Endothelial cell of umbilical vein (primary cell): ENCODE measurements at regions not wholly inside any gene's neighbourhood (a gene's known extent, or its start where the extent isn't known, plus 50 kb on each side); places are given as distances from the start of the nearest gene placed in this dataset.

Source experiments
- BruUV-seq: library from RNA; stranded (reverse); fragments of 400-500 nt; replicated peaks from 2 replicates; lab custom pipeline; 2021; lab: Mats Ljungman, UMichigan
- CTCF ChIA-PET: fragments of 300-600, 350-600 bp; sonication (Branson Sonifier 250); formaldehyde crosslinking; loops from one replicate; lab custom pipeline; 2021; ENCODE audit warnings: antibody characterized with exemption, inconsistent platforms; lab: Charles Lee
- POLR2A ChIA-PET: fragments of 300-600, 350-600 bp; sonication (Branson Sonifier 250); formaldehyde crosslinking; loops from one replicate; lab custom pipeline; 2021; ENCODE audit warnings: antibody characterized with exemption, inconsistent platforms; lab: Charles Lee
- DNase-seq: peaks from one replicate; pipeline ENCODE4 v3.0.0-alpha.2; 2011; ENCODE audit warnings: low read depth, low spot score
- FAIRE-seq: peaks from 2 replicates; lab custom pipeline; 2011; peaks lifted over from hg19 to GRCh38; lab: Jason Lieb, UNC
- H2AFZ ChIP-seq: 2 replicates; pipeline ENCODE4 v1.6.0; 2012; ENCODE audit warnings: low read depth, low read length, control low read depth, inconsistent platforms
- H3K27ac ChIP-seq: 2 replicates; pipeline ENCODE4 v1.5.1; 2011; ENCODE audit warnings: low read depth, mild to moderate bottlenecking, control low read depth, low read length, moderate library complexity; ENCODE audit not compliant: insufficient read depth
- H3K27me3 ChIP-seq, 2 experiments: 2 replicates each; pipeline versions ENCODE4 v1.6.0 to v1.6.1; 2011; ENCODE audit warnings: low read length in 2 of 2, mixed read lengths in 1 of 2; ENCODE audit not compliant: control insufficient read depth in 2 of 2, insufficient read depth in 2 of 2
- H3K36me3 ChIP-seq, 2 experiments: 2 replicates in 1 of 2; 3 replicates in 1 of 2; pipeline ENCODE4 v1.5.1; 2011; ENCODE audit warnings: low read length in 2 of 2, mild to moderate bottlenecking in 1 of 2, moderate library complexity in 1 of 2; ENCODE audit not compliant: control insufficient read depth in 2 of 2, insufficient read depth in 2 of 2; ENCODE audit errors: extremely low read depth in 1 of 2
- H3K4me1 ChIP-seq: 3 replicates; pipeline ENCODE4 v1.5.1; 2011; ENCODE audit warnings: mild to moderate bottlenecking, low read length; ENCODE audit not compliant: control insufficient read depth, insufficient read depth; ENCODE audit errors: extremely low read depth
- H3K4me2 ChIP-seq: 2 replicates; pipeline ENCODE4 v1.6.1; 2011; ENCODE audit warnings: low read length, control low read depth, mixed read lengths; ENCODE audit not compliant: insufficient read depth
- H3K4me3 ChIP-seq, 3 experiments: fragments of 200-600 bp in 1 of 3; sonication (generic), shearing (Covaris generic) in 1 of 3; replicated peaks in 1 of 3; 2 replicates each; pipeline ENCODE4 v1.5.1; 2011 to 2016; ENCODE audit warnings: control low read depth in 3 of 3, low read length in 3 of 3, mild to moderate bottlenecking in 2 of 3, inconsistent platforms in 1 of 3, low read depth in 1 of 3, moderate library complexity in 1 of 3; ENCODE audit not compliant: insufficient read depth in 1 of 3
- H3K79me2 ChIP-seq: 2 replicates; pipeline ENCODE4 v1.6.0; 2012; ENCODE audit warnings: low read length, inconsistent platforms; ENCODE audit not compliant: control insufficient read depth, insufficient read depth
- H3K9ac ChIP-seq: replicated peaks from 2 replicates; pipeline ENCODE3; 2011; ENCODE audit warnings: low read length, control low read depth; ENCODE audit not compliant: insufficient read depth; ENCODE audit errors: extremely low read depth
- H3K9me1 ChIP-seq: replicated peaks from 3 replicates; pipeline ENCODE4 v1.6.0; 2011; ENCODE audit warnings: mild to moderate bottlenecking, low read length; ENCODE audit not compliant: control insufficient read depth, insufficient read depth; ENCODE audit errors: extremely low read depth
- H3K9me3 ChIP-seq: replicated peaks from 2 replicates; pipeline ENCODE4 v1.5.1; 2012; ENCODE audit warnings: low read length, inconsistent platforms; ENCODE audit not compliant: control insufficient read depth, insufficient read depth
- H4K20me1 ChIP-seq: replicated peaks from 2 replicates; pipeline ENCODE3; 2011; ENCODE audit warnings: mild to moderate bottlenecking, low read length; ENCODE audit not compliant: control insufficient read depth, insufficient read depth; ENCODE audit errors: extremely low read depth
- EZH2 ChIP-seq: IDR thresholded peaks from 2 replicates; pipeline ENCODE4 v1.6.1; 2012; ENCODE audit warnings: borderline replicate concordance, low read depth, mild to moderate bottlenecking, moderate library complexity, low read length, inconsistent platforms; ENCODE audit not compliant: severe bottlenecking
- FOS ChIP-seq: IDR thresholded peaks from 2 replicates; pipeline ENCODE4 v1.6.1; 2011; ENCODE audit warnings: mild to moderate bottlenecking, low read length, moderate library complexity, borderline replicate concordance; ENCODE audit not compliant: insufficient read depth
- JUN ChIP-seq: IDR thresholded peaks from 2 replicates; pipeline ENCODE4 v1.6.1; 2011; ENCODE audit warnings: borderline replicate concordance, low read depth; ENCODE audit not compliant: insufficient read length, insufficient read depth
- MYC ChIP-seq: IDR thresholded peaks from one replicate; pipeline ENCODE4 v1.6.1; 2011; ENCODE audit warnings: mild to moderate bottlenecking, low read depth, low read length
- POLR2A ChIP-seq: IDR thresholded peaks from 2 replicates; pipeline ENCODE4 v1.6.1; 2012; ENCODE audit warnings: low read depth, mild to moderate bottlenecking, control low read depth, low read length
- POLR2AphosphoS5 ChIP-seq: IDR thresholded peaks from 2 replicates; pipeline ENCODE4 v1.6.1; 2012; ENCODE audit warnings: low read depth, mild to moderate bottlenecking, control low read depth, low read length, moderate library complexity; ENCODE audit not compliant: insufficient read depth
- dilution Hi-C: fragments of 300-500 bp; cut with MboI; formaldehyde crosslinking; loops from one replicate; pipeline ENCODE4 v1.15.0; 2019; ENCODE audit warnings: low sequenced_read_pairs; ENCODE audit not compliant: extremely low pct_ligation_motif_present
- intact Hi-C: fragments of 100-400 bp; cut with micrococcal nuclease; formaldehyde crosslinking; loops from one replicate; pipeline ENCODE4 v1.10.0; 2022
- TF ChIP-seq, protein P1 (sequence below), 2 donors: IDR thresholded peaks; 1 replicate in 1 of 2; 2 replicates in 1 of 2; pipeline ENCODE4 v1.5.1; 2011; ENCODE audit warnings: low read length in 2 of 2, mild to moderate bottlenecking in 2 of 2, moderate library complexity in 2 of 2, control low read depth in 1 of 2, inconsistent platforms in 1 of 2, low read depth in 1 of 2; ENCODE audit not compliant: insufficient read depth in 1 of 2; ENCODE audit errors: extremely low read depth in 1 of 2
- TF ChIP-seq, protein P2 (sequence below): IDR thresholded peaks from 2 replicates; pipeline ENCODE4 v1.6.1; 2011; ENCODE audit not compliant: insufficient read depth, insufficient read length

DNA sequence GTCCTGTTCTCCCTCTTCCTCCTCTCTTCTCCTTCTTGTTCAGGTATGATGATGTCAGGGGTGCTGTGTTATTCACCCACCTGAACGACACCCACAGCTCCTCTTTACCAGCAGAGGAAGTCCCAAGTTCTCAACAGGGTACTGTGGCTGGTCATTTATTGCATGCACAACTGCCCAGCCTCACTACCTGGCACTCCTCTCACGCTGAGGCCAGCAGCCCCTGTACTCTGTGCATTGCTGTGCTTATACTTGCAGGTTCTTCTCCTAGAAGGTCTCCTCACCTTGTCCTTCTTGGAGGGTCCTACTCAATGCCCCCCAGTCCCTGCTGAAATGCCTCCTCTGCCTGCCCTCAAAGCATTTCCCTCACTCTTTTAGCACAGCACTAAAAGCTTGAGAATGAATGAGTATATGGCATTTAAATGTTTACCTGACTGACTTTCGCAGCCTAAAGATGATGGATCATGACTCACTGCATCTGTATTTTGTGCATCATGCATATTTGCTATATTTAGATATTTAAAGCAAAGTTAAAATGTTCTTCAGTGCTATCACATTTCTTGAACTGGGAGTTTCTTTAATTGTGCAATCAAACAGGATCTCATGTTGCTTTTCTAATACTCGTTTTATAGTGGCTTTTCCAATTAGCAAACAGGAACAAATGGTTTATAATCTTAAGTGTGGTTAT, 1069.3 kb downstream of the NLGN4Y start:
- dilution Hi-C loops (no loop called here), intact Hi-C loops (no loop called here)
- no peaks in the 10 kb centered on the region for H3K79me2 ChIP-seq
- no peaks in the 10 kb centered on the region for H3K27me3 ChIP-seq
- FAIRE-seq (no peak), DNase-seq (no peak)
- H3K9ac ChIP-seq = no peak overlapping the region
- no peak for TF ChIP-seq JUN
- no peak for TF ChIP-seq POLR2AphosphoS5
- TF ChIP-seq, protein P1, sequence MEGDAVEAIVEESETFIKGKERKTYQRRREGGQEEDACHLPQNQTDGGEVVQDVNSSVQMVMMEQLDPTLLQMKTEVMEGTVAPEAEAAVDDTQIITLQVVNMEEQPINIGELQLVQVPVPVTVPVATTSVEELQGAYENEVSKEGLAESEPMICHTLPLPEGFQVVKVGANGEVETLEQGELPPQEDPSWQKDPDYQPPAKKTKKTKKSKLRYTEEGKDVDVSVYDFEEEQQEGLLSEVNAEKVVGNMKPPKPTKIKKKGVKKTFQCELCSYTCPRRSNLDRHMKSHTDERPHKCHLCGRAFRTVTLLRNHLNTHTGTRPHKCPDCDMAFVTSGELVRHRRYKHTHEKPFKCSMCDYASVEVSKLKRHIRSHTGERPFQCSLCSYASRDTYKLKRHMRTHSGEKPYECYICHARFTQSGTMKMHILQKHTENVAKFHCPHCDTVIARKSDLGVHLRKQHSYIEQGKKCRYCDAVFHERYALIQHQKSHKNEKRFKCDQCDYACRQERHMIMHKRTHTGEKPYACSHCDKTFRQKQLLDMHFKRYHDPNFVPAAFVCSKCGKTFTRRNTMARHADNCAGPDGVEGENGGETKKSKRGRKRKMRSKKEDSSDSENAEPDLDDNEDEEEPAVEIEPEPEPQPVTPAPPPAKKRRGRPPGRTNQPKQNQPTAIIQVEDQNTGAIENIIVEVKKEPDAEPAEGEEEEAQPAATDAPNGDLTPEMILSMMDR (IDR thresholded peaks at IDR 0.05; ENCODE audit: extremely low read depth in 1 of 2, insufficient read depth in 1 of 2, low read depth in 1 of 2, low read length in 2 of 2) = no peak
- no peak for TF ChIP-seq FOS
- no peak for TF ChIP-seq EZH2
- H3K4me3 ChIP-seq = no peak overlapping the region
- H3K27ac ChIP-seq = no peak overlapping the region
- H3K4me1 ChIP-seq = no peaks in the 10 kb centered on the region
- BruUV-seq = no TSS peak
- H3K4me2 ChIP-seq = no peak overlapping the region
- H2AFZ ChIP-seq = no peak overlapping the region
- CTCF ChIA-PET = no interaction called here
- H4K20me1 ChIP-seq = no peaks in the 10 kb centered on the region
- no peaks in the 10 kb centered on the region for H3K36me3 ChIP-seq
- H3K9me3 ChIP-seq = no peaks in the 10 kb centered on the region
- POLR2A ChIA-PET = no interaction called here
- H3K9me1 ChIP-seq = no peaks in the 10 kb centered on the region

GRCh38 chrY:15594179-15594578, 1069.8 kb downstream of the NLGN4Y start:
- Histone ChIP-seq H3K9me3 (no peaks in the 10 kb centered on the region), H3K4me2 (no peak overlapping the region), H3K4me3 (no peak overlapping the region), H3K4me1 (no peaks in the 10 kb centered on the region), H3K36me3 (no peaks in the 10 kb centered on the region), H3K79me2 (no peaks in the 10 kb centered on the region), H3K9ac (no peak overlapping the region), H3K9me1 (no peaks in the 10 kb centered on the region), H4K20me1 (no peaks in the 10 kb centered on the region), H3K27me3 (no peaks in the 10 kb centered on the region), H3K27ac (no peak overlapping the region), H2AFZ (no peak overlapping the region)
- ChIA-PET POLR2A (no interaction called here), CTCF (no interaction called here)
- TF ChIP-seq POLR2AphosphoS5 = no peak
- TF ChIP-seq POLR2A = no peak
- no peak for TF ChIP-seq FOS
- no peak for TF ChIP-seq EZH2
- TF ChIP-seq, protein P1 (IDR thresholded peaks at IDR 0.05; ENCODE audit: extremely low read depth in 1 of 2, insufficient read depth in 1 of 2, low read depth in 1 of 2, low read length in 2 of 2) = no peak
- TF ChIP-seq, protein P2, sequence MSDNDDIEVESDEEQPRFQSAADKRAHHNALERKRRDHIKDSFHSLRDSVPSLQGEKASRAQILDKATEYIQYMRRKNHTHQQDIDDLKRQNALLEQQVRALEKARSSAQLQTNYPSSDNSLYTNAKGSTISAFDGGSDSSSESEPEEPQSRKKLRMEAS = no peak
- TF ChIP-seq MYC = no peak
- intact Hi-C loops (no loop called here), dilution Hi-C loops (no loop called here)
- no peak for DNase-seq
- FAIRE-seq = no peak
- BruUV-seq = no TSS peak
